Upper lobe of left lung (tissue), 4 donors: ENCODE measurements at regions not wholly inside any gene's neighbourhood (a gene's known extent, or its start where the extent isn't known, plus 50 kb on each side); places are given as distances from the start of the nearest gene placed in this dataset.

Experiments
- EP300 ChIP-seq, 4 donors: sonication (generic); formaldehyde crosslinking; IDR thresholded peaks; one replicate each; pipeline ENCODE4 v1.5.1; 2017; ENCODE audit warnings: antibody characterized with exemption in 4 of 4, control low read depth in 2 of 4
- POLR2A ChIP-seq, 4 donors: fragments of 450-650 bp; IDR thresholded peaks; one replicate each; pipeline ENCODE4 v1.5.1; 2016 to 2017; ENCODE audit warnings: antibody characterized with exemption in 4 of 4, mild to moderate bottlenecking in 2 of 4
- TF ChIP-seq, protein P1 (sequence below), 6 experiments: fragments of 450-650 bp in 4 of 6; fragments of 200-600 bp in 2 of 6; sonication (generic) in 2 of 6; IDR thresholded peaks; one replicate each; pipeline ENCODE4 v1.5.1; 2016 to 2019; ENCODE audit warnings: antibody characterized with exemption in 6 of 6

DNA sequence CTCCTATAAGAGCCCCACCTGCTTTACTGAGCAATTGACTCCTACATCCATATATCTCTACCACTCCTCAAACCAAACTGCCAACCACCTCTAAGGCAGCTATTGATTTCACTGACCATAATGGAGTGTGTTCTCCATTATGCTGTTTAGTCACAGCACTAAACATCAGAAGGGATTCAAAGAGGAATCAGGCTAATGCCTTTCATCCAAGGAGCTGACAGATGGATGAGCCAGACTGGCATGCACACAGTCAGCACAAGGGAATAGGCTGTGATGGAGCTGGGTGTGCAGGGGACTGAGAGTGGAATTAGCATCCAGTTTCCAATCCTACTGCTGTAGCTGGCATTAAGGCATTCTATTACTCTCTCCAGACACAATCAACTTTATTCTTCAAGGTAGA, 88.7 kb upstream of the CCL2 start:
- TF ChIP-seq, protein P1, sequence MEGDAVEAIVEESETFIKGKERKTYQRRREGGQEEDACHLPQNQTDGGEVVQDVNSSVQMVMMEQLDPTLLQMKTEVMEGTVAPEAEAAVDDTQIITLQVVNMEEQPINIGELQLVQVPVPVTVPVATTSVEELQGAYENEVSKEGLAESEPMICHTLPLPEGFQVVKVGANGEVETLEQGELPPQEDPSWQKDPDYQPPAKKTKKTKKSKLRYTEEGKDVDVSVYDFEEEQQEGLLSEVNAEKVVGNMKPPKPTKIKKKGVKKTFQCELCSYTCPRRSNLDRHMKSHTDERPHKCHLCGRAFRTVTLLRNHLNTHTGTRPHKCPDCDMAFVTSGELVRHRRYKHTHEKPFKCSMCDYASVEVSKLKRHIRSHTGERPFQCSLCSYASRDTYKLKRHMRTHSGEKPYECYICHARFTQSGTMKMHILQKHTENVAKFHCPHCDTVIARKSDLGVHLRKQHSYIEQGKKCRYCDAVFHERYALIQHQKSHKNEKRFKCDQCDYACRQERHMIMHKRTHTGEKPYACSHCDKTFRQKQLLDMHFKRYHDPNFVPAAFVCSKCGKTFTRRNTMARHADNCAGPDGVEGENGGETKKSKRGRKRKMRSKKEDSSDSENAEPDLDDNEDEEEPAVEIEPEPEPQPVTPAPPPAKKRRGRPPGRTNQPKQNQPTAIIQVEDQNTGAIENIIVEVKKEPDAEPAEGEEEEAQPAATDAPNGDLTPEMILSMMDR (IDR thresholded peaks at IDR 0.05) = no peak
- TF ChIP-seq EP300 (IDR thresholded peaks at IDR 0.05) (no peak), POLR2A (IDR thresholded peaks at IDR 0.05) (no peak)
